ENCODE measurements at regions not wholly inside any gene's neighbourhood (a gene's known extent, or its start where the extent isn't known, plus 50 kb on each side); places are given as distances from the start of the nearest gene placed in this dataset.

DNA sequence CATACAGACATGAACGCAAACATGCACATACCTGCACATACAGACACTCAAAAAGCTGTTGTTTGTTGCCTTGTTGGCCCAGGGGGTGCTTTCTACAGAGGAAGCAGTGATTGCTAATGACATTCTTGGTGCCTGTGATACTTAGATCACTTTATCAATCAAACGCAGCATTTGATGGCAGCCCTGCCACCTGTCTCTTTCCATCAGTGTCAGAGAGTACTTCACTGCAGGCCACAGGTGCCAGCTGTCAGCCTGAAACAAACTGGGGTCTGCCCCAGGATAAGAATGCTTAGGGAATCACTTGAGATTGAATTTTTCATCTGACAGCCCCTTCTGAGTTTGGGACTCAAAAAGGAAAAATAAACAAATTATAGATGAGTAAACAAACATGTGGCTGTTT, 388.9 kb upstream of the SGCD start:
- TF ChIP-seq, protein P1, sequence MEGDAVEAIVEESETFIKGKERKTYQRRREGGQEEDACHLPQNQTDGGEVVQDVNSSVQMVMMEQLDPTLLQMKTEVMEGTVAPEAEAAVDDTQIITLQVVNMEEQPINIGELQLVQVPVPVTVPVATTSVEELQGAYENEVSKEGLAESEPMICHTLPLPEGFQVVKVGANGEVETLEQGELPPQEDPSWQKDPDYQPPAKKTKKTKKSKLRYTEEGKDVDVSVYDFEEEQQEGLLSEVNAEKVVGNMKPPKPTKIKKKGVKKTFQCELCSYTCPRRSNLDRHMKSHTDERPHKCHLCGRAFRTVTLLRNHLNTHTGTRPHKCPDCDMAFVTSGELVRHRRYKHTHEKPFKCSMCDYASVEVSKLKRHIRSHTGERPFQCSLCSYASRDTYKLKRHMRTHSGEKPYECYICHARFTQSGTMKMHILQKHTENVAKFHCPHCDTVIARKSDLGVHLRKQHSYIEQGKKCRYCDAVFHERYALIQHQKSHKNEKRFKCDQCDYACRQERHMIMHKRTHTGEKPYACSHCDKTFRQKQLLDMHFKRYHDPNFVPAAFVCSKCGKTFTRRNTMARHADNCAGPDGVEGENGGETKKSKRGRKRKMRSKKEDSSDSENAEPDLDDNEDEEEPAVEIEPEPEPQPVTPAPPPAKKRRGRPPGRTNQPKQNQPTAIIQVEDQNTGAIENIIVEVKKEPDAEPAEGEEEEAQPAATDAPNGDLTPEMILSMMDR (IDR thresholded peaks at IDR 0.05; ENCODE audit: insufficient read depth, low read length, poor library complexity, severe bottlenecking): no peak
- no peak for TF ChIP-seq EZH2phosphoT487 (conservative IDR thresholded peaks at IDR 0.05; ENCODE audit: low read length)
